IMR-90 (cell line): ENCODE measurements at regions not wholly inside any gene's neighbourhood (a gene's known extent, or its start where the extent isn't known, plus 50 kb on each side); places are given as distances from the start of the nearest gene placed in this dataset.

Source experiments
- ATAC-seq: fragments of 200-7000 bp; cut with Tn5 transposase; 2 replicates; pipeline ENCODE4 v1.9.1; 2020; ENCODE audit warnings: low read depth, mild to moderate bottlenecking, moderate library complexity
- BruUV-seq: library from RNA; stranded (reverse); fragments of 400-500 nt; replicated peaks from 2 replicates; lab custom pipeline; 2021; lab: Mats Ljungman, UMichigan
- CTCF ChIA-PET: fragments of 300-600 bp; formaldehyde crosslinking; extraction: SDS; loops from one replicate; lab custom pipeline; 2021; ENCODE audit warnings: antibody characterized with exemption; lab: Yijun Ruan, JAX
- POLR2A ChIA-PET: fragments of 300-600 bp; sonication (Branson Sonifier 250); formaldehyde crosslinking; loops from one replicate; lab custom pipeline; 2022; ENCODE audit warnings: antibody characterized with exemption; ENCODE audit not compliant: unreplicated experiment; lab: Charles Lee
- DNase-seq: peaks from one replicate; pipeline ENCODE4 v3.0.0; 2013
- H2AFZ ChIP-seq: replicated peaks from 2 replicates; pipeline ENCODE3; 2013; ENCODE audit warnings: low read length, mild to moderate bottlenecking; ENCODE audit not compliant: poor library complexity
- H2AK5ac ChIP-seq: 2 replicates; pipeline ENCODE4 v1.6.1; 2013; ENCODE audit warnings: low read depth, low read length, inconsistent platforms
- H2AK9ac ChIP-seq: replicated peaks from 2 replicates; pipeline ENCODE3; 2013; ENCODE audit warnings: mild to moderate bottlenecking, low read depth, low read length, moderate library complexity; ENCODE audit not compliant: poor library complexity
- H2BK120ac ChIP-seq: 2 replicates; pipeline ENCODE4 v1.6.1; 2013; ENCODE audit warnings: low read depth, low read length, inconsistent platforms
- H2BK15ac ChIP-seq: 3 replicates; pipeline ENCODE4 v1.6.1; 2013; ENCODE audit warnings: low read depth, low read length, inconsistent platforms
- H2BK20ac ChIP-seq: 2 replicates; pipeline ENCODE4 v1.6.1; 2013; ENCODE audit warnings: low read depth, mild to moderate bottlenecking, inconsistent platforms, low read length, moderate library complexity
- H2BK5ac ChIP-seq: 2 replicates; pipeline ENCODE4 v1.6.1; 2013; ENCODE audit warnings: mild to moderate bottlenecking, low read depth, low read length, inconsistent platforms; ENCODE audit not compliant: poor library complexity, severe bottlenecking
- H3K14ac ChIP-seq: replicated peaks from 2 replicates; pipeline ENCODE4 v1.6.1; 2013; ENCODE audit warnings: low read depth, low read length, inconsistent platforms
- H3K18ac ChIP-seq: 2 replicates; pipeline ENCODE4 v1.6.1; 2013; ENCODE audit warnings: low read depth, low read length, control low read depth
- H3K23ac ChIP-seq: 2 replicates; pipeline ENCODE4 v1.6.1; 2013; ENCODE audit warnings: low read depth, low read length, inconsistent platforms
- H3K27ac ChIP-seq: 2 replicates; pipeline ENCODE4 v1.5.1; 2013; ENCODE audit warnings: mild to moderate bottlenecking, control low read depth, low read length; ENCODE audit not compliant: insufficient read depth
- H3K27me3 ChIP-seq: 2 replicates; pipeline ENCODE4 v1.6.1; 2013; ENCODE audit warnings: low read length; ENCODE audit not compliant: control insufficient read depth, insufficient read depth
- H3K36me3 ChIP-seq: 2 replicates; pipeline ENCODE4 v1.6.1; 2013; ENCODE audit warnings: low read length, mixed read lengths; ENCODE audit not compliant: control insufficient read depth, insufficient read depth
- H3K4ac ChIP-seq: 2 replicates; pipeline ENCODE4 v1.6.1; 2013; ENCODE audit warnings: low read depth, low read length, inconsistent platforms
- H3K4me1 ChIP-seq: 2 replicates; pipeline ENCODE4 v1.6.1; 2013; ENCODE audit warnings: low read length, mixed read lengths; ENCODE audit not compliant: control insufficient read depth, insufficient read depth
- H3K4me2 ChIP-seq: 2 replicates; pipeline ENCODE4 v1.6.1; 2013; ENCODE audit warnings: low read depth, mild to moderate bottlenecking, control low read depth, low read length, moderate library complexity
- H3K4me3 ChIP-seq: 2 replicates; pipeline ENCODE4 v1.5.1; 2013; ENCODE audit warnings: low read depth, mild to moderate bottlenecking, control low read depth, low read length, moderate library complexity; ENCODE audit not compliant: insufficient read depth
- H3K56ac ChIP-seq: 2 replicates; pipeline ENCODE4 v1.6.1; 2013; ENCODE audit warnings: low read length, inconsistent platforms; ENCODE audit not compliant: insufficient read depth; ENCODE audit errors: extremely low read depth
- H3K79me1 ChIP-seq, 2 experiments: 2 replicates each; pipeline ENCODE4 v1.6.1; 2013; ENCODE audit warnings: low read length in 2 of 2, inconsistent platforms in 1 of 2, low read depth in 1 of 2
- H3K9ac ChIP-seq: 2 replicates; pipeline ENCODE4 v1.6.1; 2013; ENCODE audit warnings: low read depth, low read length, control low read depth
- H3K9me1 ChIP-seq: 2 replicates; pipeline ENCODE4 v1.6.1; 2013; ENCODE audit warnings: low read length, inconsistent platforms; ENCODE audit not compliant: insufficient read depth
- H3K9me3 ChIP-seq: 2 replicates; pipeline ENCODE4 v1.6.1; 2013; ENCODE audit warnings: low read length; ENCODE audit not compliant: control insufficient read depth, insufficient read depth
- H4K20me1 ChIP-seq: 2 replicates; pipeline ENCODE4 v1.6.1; 2013; ENCODE audit warnings: low read length, inconsistent platforms; ENCODE audit not compliant: insufficient read depth
- H4K5ac ChIP-seq: 2 replicates; pipeline ENCODE4 v1.6.1; 2013; ENCODE audit warnings: mild to moderate bottlenecking, low read depth, low read length, control low read depth
- H4K8ac ChIP-seq, 2 experiments: 2 replicates each; pipeline ENCODE4 v1.6.1; 2013; ENCODE audit warnings: low read depth in 2 of 2, low read length in 2 of 2, control low read depth in 1 of 2, inconsistent platforms in 1 of 2
- H4K91ac ChIP-seq: 2 replicates; pipeline ENCODE4 v1.6.1; 2013; ENCODE audit warnings: low read depth, low read length, inconsistent platforms; ENCODE audit not compliant: insufficient read depth
- BHLHE40 ChIP-seq: fragments of 150-350 bp; IDR thresholded peaks from 2 replicates; pipeline ENCODE4 v1.6.1; 2016; ENCODE audit warnings: mild to moderate bottlenecking, low read depth, low read length
- CEBPB ChIP-seq: IDR thresholded peaks from 2 replicates; pipeline ENCODE4 v1.6.1; 2012; ENCODE audit warnings: low read depth, low read length, improper control_type of control experiment
- CHD1 ChIP-seq: IDR thresholded peaks from 2 replicates; pipeline ENCODE4 v1.6.1; 2012; ENCODE audit warnings: low read depth, low read length, improper control_type of control experiment
- CTCF ChIP-seq: conservative IDR thresholded peaks from 2 replicates; pipeline ENCODE4 v1.5.1; 2012; ENCODE audit warnings: mild to moderate bottlenecking, low read depth, low read length, improper control_type of control experiment
- ELK1 ChIP-seq: fragments of 150-350 bp; IDR thresholded peaks from 2 replicates; pipeline ENCODE4 v1.6.1; 2016; ENCODE audit warnings: low read depth, mild to moderate bottlenecking, low read length, moderate library complexity, borderline replicate concordance
- FOS ChIP-seq: fragments of 150-350 bp; IDR thresholded peaks from 2 replicates; pipeline ENCODE4 v1.6.1; 2016; ENCODE audit warnings: low read depth, low read length
- MAFK ChIP-seq: IDR thresholded peaks from 2 replicates; pipeline ENCODE4 v1.6.1; 2012; ENCODE audit warnings: low read depth, low read length, improper control_type of control experiment
- MAZ ChIP-seq: IDR thresholded peaks from 2 replicates; pipeline ENCODE4 v1.6.1; 2012; ENCODE audit warnings: low read depth, mild to moderate bottlenecking, low read length, improper control_type of control experiment, moderate library complexity, borderline replicate concordance
- MXI1 ChIP-seq: IDR thresholded peaks from 2 replicates; pipeline ENCODE4 v1.6.1; 2012; ENCODE audit warnings: low read depth, mild to moderate bottlenecking, low read length, moderate library complexity, borderline replicate concordance
- NFE2L2 ChIP-seq: fragments of 150-350 bp; IDR thresholded peaks from 2 replicates; pipeline ENCODE4 v1.6.1; 2016; ENCODE audit warnings: low read depth, mild to moderate bottlenecking, low read length
- POLR2A ChIP-seq: IDR thresholded peaks from 2 replicates; pipeline ENCODE4 v1.6.1; 2012; ENCODE audit warnings: mild to moderate bottlenecking, low read depth, low read length
- RAD21 ChIP-seq: IDR thresholded peaks from 2 replicates; pipeline ENCODE4 v1.6.1; 2012; ENCODE audit warnings: low read length, improper control_type of control experiment
- RCOR1 ChIP-seq: IDR thresholded peaks from 2 replicates; pipeline ENCODE4 v1.6.1; 2012; ENCODE audit warnings: mild to moderate bottlenecking, low read length, improper control_type of control experiment; ENCODE audit not compliant: insufficient replicate concordance
- RFX5 ChIP-seq: IDR thresholded peaks from 2 replicates; pipeline ENCODE4 v1.8.0; 2012; ENCODE audit warnings: low read depth, mild to moderate bottlenecking, low read length, moderate library complexity
- SMC3 ChIP-seq: fragments of 150-350 bp; IDR thresholded peaks from 2 replicates; pipeline ENCODE4 v1.6.1; 2016; ENCODE audit warnings: low read depth, mild to moderate bottlenecking, antibody characterized with exemption, low read length, moderate library complexity
- USF2 ChIP-seq: fragments of 150-350 bp; IDR thresholded peaks from 2 replicates; pipeline ENCODE4 v1.6.1; 2017; ENCODE audit warnings: mild to moderate bottlenecking, antibody characterized with exemption, low read length, low read depth
- WGBS, 2 experiments: methylation state at CpG; one replicate each; pipeline versions ENCODE4 v1.1.5 to v1.1.7; 2013; ENCODE audit warnings: missing lambda C conversion rate in 2 of 2; ENCODE audit not compliant: insufficient read length in 1 of 2; ENCODE audit errors: extremely low coverage in 2 of 2; 5-methylcytosine and 5-hydroxymethylcytosine counted together
- dilution Hi-C: fragments of 300-500 bp; cut with HindIII; formaldehyde crosslinking; loops from one replicate; pipeline ENCODE4 v1.14.3; 2018; ENCODE audit warnings: low sequenced_read_pairs; ENCODE audit not compliant: unreplicated experiment
- in situ Hi-C: fragments of 300-500 bp; cut with MboI; formaldehyde crosslinking; loops from 3 replicates; pipeline ENCODE4 v1.14.3; 2019; ENCODE audit warnings: low sequenced_read_pairs, inconsistent platforms, mixed read lengths
- intact Hi-C: fragments of 100-400 bp; cut with micrococcal nuclease; formaldehyde crosslinking; loops from 2 replicates; pipeline ENCODE4 v1.10.0; 2022

- Histone ChIP-seq H3K79me1 (no peaks in the 10 kb centered on the region), H3K56ac (no peak overlapping the region), H3K27me3 (no peaks in the 10 kb centered on the region; the same call in 1 of the 2 replicates), H2AK9ac (no peak overlapping the region), H3K4me3 (no peak overlapping the region), H3K27ac (no peak overlapping the region), H4K5ac (no peak overlapping the region), H3K18ac (no peak overlapping the region), H4K8ac (no peak overlapping the region), H2BK5ac (no peak overlapping the region), H2BK20ac (no peak overlapping the region), H4K91ac (no peak overlapping the region), H2BK15ac (no peak overlapping the region), H3K4me1 (no peaks in the 10 kb centered on the region), H2AK5ac (no peak overlapping the region), H3K36me3 (no peaks in the 10 kb centered on the region), H3K14ac (no peak overlapping the region), H4K20me1 (no peaks in the 10 kb centered on the region), H3K23ac (no peak overlapping the region), H3K4ac (no peak overlapping the region), H3K9me3 (no peaks in the 10 kb centered on the region), H3K9ac (no peak overlapping the region), H2AFZ (no peak overlapping the region), H2BK120ac (no peak overlapping the region), H3K9me1 (no peaks in the 10 kb centered on the region), H3K4me2 (no peak overlapping the region)
- no CpG with 5 or more reads among the region's 1 CpG for WGBS, 2 experiments
- in situ Hi-C loops, result no loop called here
- ChIA-PET POLR2A (no interaction called here), CTCF (no interaction called here)
- intact Hi-C loops, result no loop called here
- no TSS peak for BruUV-seq
- TF ChIP-seq CTCF (no peak), USF2 (no peak), MXI1 (no peak), NFE2L2 (no peak), RAD21 (no peak), SMC3 (no peak), MAZ (no peak), POLR2A (no peak), RCOR1 (no peak), RFX5 (no peak), CEBPB (no peak), MAFK (no peak), FOS (no peak), ELK1 (no peak), CHD1 (no peak), BHLHE40 (no peak)
- ATAC-seq (no peak), DNase-seq (no peak)
- dilution Hi-C loops, result no loop called here
Measured at GRCh38 chr9:7297521-7297920, 502.1 kb downstream of the DMAC1 start.
